Dermis blood vessel endothelial cell (primary cell): ENCODE measurements at regions not wholly inside any gene's neighbourhood (a gene's known extent, or its start where the extent isn't known, plus 50 kb on each side); places are given as distances from the start of the nearest gene placed in this dataset.
A peak's percentile ranks its signal among the peaks of the same experiment; 100 is the strongest.

ENCODE experiments used
- DNase-seq: peaks from one replicate; pipeline ENCODE4 v3.0.0; 2010

- peak; percentile 44 for DNase-seq
Observed at GRCh38 chr7:22586101-22586785, 86.3 kb upstream of the STEAP1B start.

GRCh38 chr7:22584179-22584578, 84.2 kb upstream of the STEAP1B start:
- DNase-seq: no peak

- DNase-seq: peak; percentile 99
Observed at GRCh38 chr7:22582863-22583622, 83.1 kb upstream of the STEAP1B start.

GRCh38 chr7:22581099-22581498, 81.1 kb upstream of the STEAP1B start:
- no peak for DNase-seq

- DNase-seq: no peak
Observed at GRCh38 chr7:22579961-22580360, 80.0 kb upstream of the STEAP1B start.

- peak; percentile 95 for DNase-seq
Observed at GRCh38 chr7:22578007-22578733, 78.2 kb upstream of the STEAP1B start.

GRCh38 chr7:22577470-22578001, 77.5 kb upstream of the STEAP1B start:
- peak; percentile 94 for DNase-seq

GRCh38 chr7:22576612-22577469, 76.9 kb upstream of the STEAP1B start:
- peak; percentile 31 for DNase-seq

- DNase-seq: no peak
Observed at GRCh38 chr7:22574754-22575520, 74.9 kb upstream of the STEAP1B start.

GRCh38 chr7:22572937-22573336, 72.9 kb upstream of the STEAP1B start:
- no peak for DNase-seq

GRCh38 chr7:22572292-22572691, 72.3 kb upstream of the STEAP1B start:
- no peak for DNase-seq

- no peak for DNase-seq
Observed at GRCh38 chr7:22571766-22572165, 71.8 kb upstream of the STEAP1B start.

GRCh38 chr7:22569586-22570321, 69.8 kb upstream of the STEAP1B start:
- peak; percentile 67 for DNase-seq

GRCh38 chr7:22566592-22566991, 66.6 kb upstream of the STEAP1B start:
- DNase-seq: no peak

GRCh38 chr7:22566176-22566575, 66.2 kb upstream of the STEAP1B start:
- no peak for DNase-seq

GRCh38 chr7:22565315-22565811, 65.4 kb upstream of the STEAP1B start:
- peak; percentile 55 for DNase-seq

GRCh38 chr7:22564511-22565045, 64.6 kb upstream of the STEAP1B start:
- DNase-seq: peak; percentile 85

- DNase-seq: peak; percentile 48
Observed at GRCh38 chr7:22563621-22564241, 63.7 kb upstream of the STEAP1B start.

- peak; percentile 66 for DNase-seq
Observed at GRCh38 chr7:22563032-22563501, 63.1 kb upstream of the STEAP1B start.
